Suppressor macrophage treated with lipopolysaccharide for 1 hour (primary cell): ENCODE measurements at regions not wholly inside any gene's neighbourhood (a gene's known extent, or its start where the extent isn't known, plus 50 kb on each side); places are given as distances from the start of the nearest gene placed in this dataset.
A peak's percentile ranks its signal among the peaks of the same experiment; 100 is the strongest.
"Not testable (repeated sequence)": the region's sequence is repeated elsewhere in the genome, so short reads cannot be mapped to it uniquely, and the experiment has no call there.

ENCODE experiments used
- DNase-seq, 3 donors: peaks; one replicate each; pipeline ENCODE4 v3.0.0-alpha.2; 2020 to 2022

DNA sequence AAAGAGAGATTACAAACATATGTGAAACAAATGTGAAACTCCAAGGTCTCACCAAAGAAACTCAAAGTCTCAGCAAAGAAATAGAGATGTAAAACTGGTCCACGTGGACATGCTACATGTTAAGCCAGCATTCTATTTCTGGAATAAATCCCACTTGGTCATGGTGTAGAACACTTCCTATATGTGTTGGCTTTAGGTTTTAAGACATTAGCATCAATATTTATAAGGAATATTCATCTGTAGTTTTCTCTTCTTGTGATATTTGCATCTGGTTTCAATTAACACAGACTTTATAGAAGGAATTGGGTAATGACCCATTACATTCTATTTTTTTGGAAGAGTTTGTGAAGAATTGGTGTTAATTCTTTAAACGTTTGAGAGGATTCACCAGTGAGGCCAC is 133.1 kb downstream of the COPS8 start:
- no peak for DNase-seq

GRCh38 chr2:237219826-237220225 is 134.1 kb downstream of the COPS8 start:
- no peak for DNase-seq

DNA sequence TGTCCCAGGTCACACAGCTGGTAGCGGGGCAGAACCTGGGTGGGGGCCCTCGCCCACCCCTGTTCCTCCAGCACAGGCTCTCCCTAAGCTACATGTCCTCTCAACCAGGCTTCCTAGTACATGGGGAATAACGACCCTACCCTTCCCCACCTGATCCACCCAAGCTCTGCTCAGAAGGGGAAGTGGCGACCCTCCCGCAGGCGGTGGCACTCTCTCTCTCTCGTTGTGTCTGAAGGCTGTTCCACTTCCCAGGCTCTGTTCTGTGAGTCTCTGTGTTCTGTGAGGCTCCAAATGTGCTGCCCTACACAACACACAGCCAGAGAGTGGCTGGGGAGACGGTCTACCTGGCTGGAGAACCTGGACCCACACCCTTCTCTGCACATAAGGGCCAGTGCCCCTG is 135.8 kb downstream of the COPS8 start:
- no peak for DNase-seq

GRCh38 chr2:237222178-237222577 is 136.5 kb downstream of the COPS8 start:
- no peak for DNase-seq

- no peak for DNase-seq
These were observed 136.9 kb downstream of the COPS8 start for GRCh38 chr2:237222601-237223041.

- DNase-seq: peak; percentile 28 to 58 (median 40)
These were observed 137.6 kb downstream of the COPS8 start for GRCh38 chr2:237223201-237223861.

DNA sequence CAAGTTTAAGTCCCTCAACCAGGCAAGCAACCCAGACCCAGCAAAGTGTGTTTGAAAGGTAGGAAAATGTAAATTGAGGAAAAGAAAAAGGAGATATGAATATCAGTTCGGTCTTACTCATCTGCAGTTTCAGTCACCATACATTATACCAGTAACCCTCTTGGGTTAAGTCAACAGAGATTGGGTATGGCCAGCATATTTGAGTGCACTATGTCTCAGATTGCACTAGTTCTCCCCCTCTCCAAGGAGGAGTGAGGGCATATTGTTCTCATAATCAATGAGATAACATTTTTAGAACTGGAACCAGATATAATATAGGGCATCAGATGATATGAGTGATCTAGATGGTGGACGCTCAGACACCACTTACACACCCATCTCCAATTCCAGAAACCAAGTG is 141.5 kb downstream of the COPS8 start:
- no peak for DNase-seq

GRCh38 chr2:237227592-237228280 is 142.0 kb downstream of the COPS8 start:
- peak; percentile 50 to 62 (median 57) for DNase-seq

DNA sequence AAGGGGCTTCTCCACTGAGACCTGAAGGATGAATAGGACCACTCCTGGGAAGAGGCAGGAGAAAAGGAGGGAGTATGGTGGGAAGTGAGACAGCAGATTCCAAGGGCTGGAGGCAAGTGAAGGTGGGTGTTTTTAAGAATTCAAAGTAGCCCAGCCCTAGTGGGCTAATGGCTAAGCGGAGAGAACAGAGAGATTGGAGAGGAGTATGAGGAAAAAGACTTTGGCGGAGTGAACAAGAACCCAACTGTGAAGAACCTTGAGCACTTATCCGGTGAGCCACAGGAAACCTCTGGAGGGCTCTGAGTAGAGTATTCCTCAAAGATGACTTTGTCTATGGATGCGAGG is 142.6 kb downstream of the COPS8 start:
- no peak for DNase-seq

GRCh38 chr2:237229905-237230304 is 144.2 kb downstream of the COPS8 start:
- DNase-seq: no peak

GRCh38 chr2:237230355-237230754 is 144.7 kb downstream of the COPS8 start:
- DNase-seq: no peak

DNA sequence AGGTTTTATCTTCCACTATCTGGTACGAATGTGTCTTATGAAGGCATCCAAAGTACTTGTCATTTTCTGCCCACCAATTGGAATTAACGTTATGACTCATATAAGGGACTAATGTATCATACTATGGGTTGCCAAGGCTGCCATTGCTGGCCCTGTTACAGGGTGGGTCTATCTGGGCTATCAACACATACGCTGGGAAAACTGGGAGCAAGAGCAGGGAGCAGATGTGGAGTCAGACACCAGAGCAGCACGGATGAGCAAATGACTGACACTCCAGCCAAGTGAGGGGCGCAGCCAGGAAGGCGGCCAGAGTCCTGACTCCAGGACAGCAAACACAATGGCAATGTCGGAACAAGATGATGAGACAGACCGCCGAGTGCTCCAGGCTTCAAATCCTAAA is 145.9 kb downstream of the COPS8 start:
- DNase-seq: no peak

GRCh38 chr2:237232166-237232565 is 146.5 kb downstream of the COPS8 start:
- DNase-seq: no peak

DNA sequence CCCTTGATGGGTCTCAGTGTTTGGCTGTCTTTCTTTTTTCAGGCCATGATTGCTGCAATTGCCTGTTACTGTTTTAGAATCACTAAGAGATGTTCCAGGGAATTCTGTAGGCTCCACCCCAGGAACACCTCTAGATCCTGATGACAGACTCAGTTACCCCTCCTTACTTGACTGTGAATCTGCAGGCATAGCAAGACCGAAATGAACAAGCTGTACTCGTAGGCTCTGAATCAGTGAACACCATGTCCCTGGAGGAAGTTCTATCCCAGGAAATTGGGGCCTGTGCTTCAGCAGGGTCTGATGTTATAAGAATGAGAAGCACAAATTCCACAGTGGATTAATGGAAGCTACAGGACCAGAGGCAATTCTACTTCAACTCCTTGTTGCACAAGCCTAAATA is 148.6 kb downstream of the COPS8 start:
- no peak for DNase-seq

DNA sequence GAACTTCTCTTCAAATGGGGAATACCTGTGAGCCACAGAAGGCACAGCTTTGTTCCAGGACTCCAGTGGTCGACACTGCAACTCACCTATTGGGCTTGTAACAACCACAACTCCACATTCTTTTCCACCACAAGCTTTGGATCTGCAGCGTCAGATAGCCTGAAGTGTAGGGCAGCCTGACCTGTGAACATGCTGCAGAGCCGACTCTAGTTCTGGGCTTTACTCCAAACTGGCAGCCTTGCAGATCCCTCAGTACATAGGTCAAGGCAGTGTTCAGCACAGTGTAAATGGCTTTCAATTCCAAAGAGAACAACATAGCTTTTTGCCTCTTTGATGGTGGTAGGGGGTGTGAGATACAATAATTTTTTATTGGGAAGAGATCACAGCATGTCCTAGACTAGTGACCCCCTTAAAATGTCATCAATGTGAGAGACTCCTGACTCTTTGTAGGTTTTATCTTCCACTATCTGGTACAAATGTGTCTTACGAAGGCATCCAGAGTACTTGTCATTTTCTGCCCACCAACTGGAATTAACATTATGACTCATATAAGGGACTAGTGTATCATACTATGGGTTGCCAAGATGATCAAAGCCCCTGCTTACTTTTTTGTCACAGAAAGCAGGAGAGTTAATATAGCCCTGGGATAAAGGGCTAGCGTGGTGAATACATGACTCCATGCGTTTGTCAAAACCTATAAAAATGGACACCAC is 149.8 kb downstream of the COPS8 start:
- DNase-seq: peak; percentile 14 to 49 (median 38)

GRCh38 chr2:237236188-237236587 is 150.5 kb downstream of the COPS8 start:
- DNase-seq: peak in 2 of 3 donors; percentile 37 to 42

- no peak for DNase-seq
These were observed 152.6 kb downstream of the COPS8 start for GRCh38 chr2:237238249-237238648.

DNA sequence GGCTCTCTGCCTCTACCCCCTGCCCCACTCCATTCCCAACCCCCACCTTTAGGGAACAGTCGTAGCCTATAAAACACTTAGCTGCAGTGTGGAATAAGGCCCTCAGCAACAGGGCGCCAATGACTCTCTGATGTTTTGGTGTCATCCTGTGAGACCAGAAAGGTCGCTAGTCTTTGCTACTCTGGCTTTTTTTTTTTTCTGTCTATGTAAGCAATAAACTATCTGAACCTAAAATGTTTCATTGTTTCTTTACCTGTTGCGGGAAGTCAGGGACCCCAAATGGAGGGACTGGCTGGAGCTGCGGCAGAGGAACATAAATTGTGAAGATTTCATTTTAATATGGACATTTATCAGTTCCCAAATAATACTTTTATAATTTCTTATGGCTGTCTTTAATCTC is 154.6 kb downstream of the COPS8 start:
- DNase-seq: no peak

DNA sequence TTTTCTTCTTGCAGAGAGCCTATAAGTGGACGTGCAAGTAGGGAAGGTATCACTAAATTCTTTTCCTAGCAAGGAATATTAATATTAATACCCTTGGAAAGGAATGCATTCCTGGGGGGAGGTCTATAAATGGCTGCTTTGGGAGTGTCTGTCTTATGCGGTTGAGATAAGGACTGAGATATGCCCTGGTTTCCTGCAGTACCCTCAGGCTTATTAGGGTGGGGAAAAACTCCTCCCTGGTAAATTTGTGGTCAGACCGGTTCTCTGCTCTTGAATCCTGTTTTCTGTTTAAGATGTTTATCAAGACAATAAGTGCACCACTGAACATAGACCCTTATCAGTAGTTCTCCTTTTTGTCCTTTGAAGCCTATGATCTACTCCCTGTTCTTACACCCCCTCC is 155.2 kb downstream of the COPS8 start:
- DNase-seq: not testable (repeated sequence)

- peak; percentile 51 to 67 (median 59) for DNase-seq
These were observed 156.4 kb downstream of the COPS8 start for GRCh38 chr2:237242091-237242536.

- DNase-seq: no peak
These were observed 157.8 kb downstream of the COPS8 start for GRCh38 chr2:237243487-237243886.

GRCh38 chr2:237244178-237244577 is 158.5 kb downstream of the COPS8 start:
- no peak for DNase-seq

DNA sequence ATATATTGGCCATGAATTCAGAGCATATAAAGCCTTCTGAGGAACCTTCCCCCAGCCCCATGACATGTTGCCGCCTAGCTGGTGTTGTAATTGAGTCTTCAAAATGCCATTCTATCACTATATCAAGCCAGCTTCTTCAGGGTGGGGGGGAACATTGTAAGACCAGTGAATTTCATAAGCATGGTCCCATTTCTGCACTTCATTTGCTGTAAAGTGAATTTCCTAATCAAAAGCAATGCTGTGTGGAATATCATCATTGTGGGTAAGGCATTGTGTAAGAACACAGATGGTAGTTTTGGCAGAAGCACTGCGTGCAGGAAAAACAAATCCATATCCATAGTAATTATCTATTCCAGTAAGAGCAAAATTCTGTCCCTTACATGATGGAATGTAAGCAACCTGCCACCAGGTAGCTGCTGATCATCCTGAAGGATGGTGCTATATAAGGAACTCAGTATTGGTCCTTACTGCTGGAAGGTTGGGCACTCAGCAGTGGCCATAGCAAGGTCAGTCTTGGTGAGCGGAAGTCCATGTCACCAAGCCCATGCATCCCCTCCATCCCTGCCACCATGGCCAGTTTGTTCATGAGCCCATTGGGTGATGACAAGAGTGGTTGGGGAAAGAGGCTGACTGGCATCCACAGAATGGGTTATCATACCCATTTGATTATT is 159.4 kb downstream of the COPS8 start:
- DNase-seq: no peak
